H9 (cell line): ENCODE measurements at regions not wholly inside any gene's neighbourhood (a gene's known extent, or its start where the extent isn't known, plus 50 kb on each side); places are given as distances from the start of the nearest gene placed in this dataset.

ENCODE experiments used
- DNase-seq: peaks from one replicate; pipeline ENCODE4 v3.0.0-alpha.2; 2017
- H2AFZ ChIP-seq: one replicate; pipeline ENCODE4 v1.6.1; 2013; ENCODE audit warnings: mild to moderate bottlenecking, low read length, control low read depth, moderate library complexity
- H2AK5ac ChIP-seq: 2 replicates; pipeline ENCODE4 v1.6.1; 2013; ENCODE audit warnings: low read length, control low read depth, mixed read lengths; ENCODE audit not compliant: insufficient read length
- H2BK120ac ChIP-seq: one replicate; pipeline ENCODE4 v1.6.1; 2013; ENCODE audit warnings: low read depth, mild to moderate bottlenecking, low read length, control low read depth, inconsistent platforms; ENCODE audit not compliant: poor library complexity, severe bottlenecking
- H2BK12ac ChIP-seq: 2 replicates; pipeline ENCODE4 v1.6.1; 2013; ENCODE audit warnings: low read length, control low read depth, mixed read lengths, low read depth; ENCODE audit not compliant: insufficient read length
- H2BK15ac ChIP-seq: 2 replicates; pipeline ENCODE4 v1.6.1; 2013; ENCODE audit warnings: low read depth, low read length, control low read depth
- H2BK20ac ChIP-seq: one replicate; pipeline ENCODE4 v1.6.1; 2013; ENCODE audit warnings: low read depth, mild to moderate bottlenecking, low read length, control low read depth, inconsistent platforms; ENCODE audit not compliant: poor library complexity, severe bottlenecking
- H2BK5ac ChIP-seq: 2 replicates; pipeline ENCODE4 v1.6.1; 2013; ENCODE audit warnings: low read length, control low read depth, mixed read lengths; ENCODE audit not compliant: insufficient read length
- H3K14ac ChIP-seq: 2 replicates; pipeline ENCODE4 v1.6.1; 2013; ENCODE audit warnings: low read length, control low read depth; ENCODE audit not compliant: insufficient read depth
- H3K18ac ChIP-seq: 2 replicates; pipeline ENCODE4 v1.6.1; 2013; ENCODE audit warnings: low read depth, mild to moderate bottlenecking, mixed read lengths, low read length, control low read depth; ENCODE audit not compliant: insufficient read length
- H3K23ac ChIP-seq: 2 replicates; pipeline ENCODE4 v1.6.1; 2013; ENCODE audit warnings: low read length, control low read depth, mixed read lengths, low read depth; ENCODE audit not compliant: insufficient read length
- H3K23me2 ChIP-seq: 2 replicates; pipeline ENCODE4 v1.6.1; 2013; ENCODE audit warnings: low read depth, mild to moderate bottlenecking, mixed read lengths, low read length, control low read depth; ENCODE audit not compliant: insufficient read length, poor library complexity, severe bottlenecking
- H3K27ac ChIP-seq: 2 replicates; pipeline ENCODE4 v1.5.1; 2013; ENCODE audit warnings: low read length, control low read depth, mixed read lengths, low read depth; ENCODE audit not compliant: insufficient read length
- H3K27me3 ChIP-seq: 2 replicates; pipeline ENCODE4 v1.6.1; 2013; ENCODE audit warnings: low read length, control low read depth, inconsistent platforms; ENCODE audit not compliant: insufficient read depth
- H3K4ac ChIP-seq: 2 replicates; pipeline ENCODE4 v1.6.1; 2013; ENCODE audit warnings: low read depth, mild to moderate bottlenecking, control low read depth, inconsistent platforms, low read length, moderate library complexity
- H3K4me1 ChIP-seq: 2 replicates; pipeline ENCODE4 v1.6.1; 2013; ENCODE audit warnings: low read length, control low read depth, inconsistent platforms; ENCODE audit not compliant: insufficient read depth
- H3K4me2 ChIP-seq: 2 replicates; pipeline ENCODE4 v1.6.1; 2013; ENCODE audit warnings: low read length, control low read depth, mixed read lengths; ENCODE audit not compliant: insufficient read length, insufficient read depth
- H3K56ac ChIP-seq: 2 replicates; pipeline ENCODE4 v1.6.1; 2013; ENCODE audit warnings: low read depth, mild to moderate bottlenecking, mixed read lengths, low read length, control low read depth; ENCODE audit not compliant: insufficient read length
- H3K79me1 ChIP-seq: 2 replicates; pipeline ENCODE4 v1.6.1; 2013; ENCODE audit warnings: low read depth, mild to moderate bottlenecking, moderate library complexity, low read length, control low read depth, inconsistent platforms; ENCODE audit not compliant: insufficient read depth, poor library complexity, severe bottlenecking
- H3K79me2 ChIP-seq: 2 replicates; pipeline ENCODE4 v1.6.1; 2013; ENCODE audit warnings: low read length, control low read depth, inconsistent platforms; ENCODE audit not compliant: insufficient read depth
- H3K9ac ChIP-seq: 2 replicates; pipeline ENCODE4 v1.6.1; 2013; ENCODE audit warnings: low read length, control low read depth, mixed read lengths; ENCODE audit not compliant: insufficient read length; ENCODE audit errors: extremely low read depth
- H3K9me3 ChIP-seq: one replicate; pipeline ENCODE4 v1.6.1; 2013; ENCODE audit warnings: low read depth, low read length, inconsistent platforms; ENCODE audit not compliant: control insufficient read depth
- H3T11ph ChIP-seq: one replicate; pipeline ENCODE4 v1.6.1; 2013; ENCODE audit warnings: mild to moderate bottlenecking, low read length, control low read depth, inconsistent platforms
- H4K20me1 ChIP-seq: one replicate; pipeline ENCODE4 v1.6.1; 2013; ENCODE audit not compliant: control insufficient read depth, insufficient read length, insufficient read depth
- H4K5ac ChIP-seq: 2 replicates; pipeline ENCODE4 v1.6.1; 2013; ENCODE audit warnings: low read depth, mild to moderate bottlenecking, mixed read lengths, low read length, control low read depth; ENCODE audit not compliant: insufficient read length
- H4K8ac ChIP-seq: replicated peaks from 2 replicates; pipeline ENCODE4 v1.6.1; 2013; ENCODE audit warnings: low read length, control low read depth, mixed read lengths, low read depth; ENCODE audit not compliant: insufficient read length
- H4K91ac ChIP-seq: 2 replicates; pipeline ENCODE4 v1.6.1; 2013; ENCODE audit warnings: low read depth, mild to moderate bottlenecking, moderate library complexity, mixed read lengths, low read length, control low read depth; ENCODE audit not compliant: insufficient read length
- H3K27ac Mint-ChIP-seq, 3 experiments: 2 replicates in 2 of 3; 3 replicates in 1 of 3; pipeline ENCODE4 v1.8.0; 2020 to 2021; ENCODE audit warnings: mixed read lengths in 3 of 3, mild to moderate bottlenecking in 1 of 3, moderate library complexity in 1 of 3
- H3K27me3 Mint-ChIP-seq: 2 replicates; pipeline ENCODE4 v1.8.0; 2021; ENCODE audit warnings: low read depth, mild to moderate bottlenecking, moderate library complexity, mixed read lengths
- H3K36me3 Mint-ChIP-seq, 3 experiments: 2 replicates in 2 of 3; 3 replicates in 1 of 3; pipeline ENCODE4 v1.8.0; 2020 to 2021; ENCODE audit warnings: low read depth in 3 of 3, mixed read lengths in 3 of 3; ENCODE audit not compliant: insufficient read depth in 1 of 3
- H3K4me1 Mint-ChIP-seq, 2 experiments: 2 replicates each; pipeline ENCODE4 v1.8.0; 2020; ENCODE audit warnings: mixed read lengths in 2 of 2
- H3K4me3 Mint-ChIP-seq, 2 experiments: 2 replicates in 1 of 2; 3 replicates in 1 of 2; pipeline ENCODE4 v1.8.0; 2020 to 2021; ENCODE audit warnings: mild to moderate bottlenecking in 2 of 2, mixed read lengths in 2 of 2, moderate library complexity in 1 of 2
- H3K9me3 Mint-ChIP-seq, 2 experiments: 2 replicates in 1 of 2; 3 replicates in 1 of 2; pipeline ENCODE4 v1.8.0; 2020; ENCODE audit warnings: mild to moderate bottlenecking in 2 of 2, mixed read lengths in 2 of 2, moderate library complexity in 1 of 2
- CTCF ChIP-seq: fragments of 200-600 bp; sonication (generic); conservative IDR thresholded peaks from 3 replicates; pipeline ENCODE4 v1.8.0; 2021; ENCODE audit warnings: antibody characterized with exemption, mild to moderate bottlenecking
- WGBS: extraction: QIAGEN DNeasy Blood & Tissue Kit; methylation state at CpG from one replicate; pipeline ENCODE4 v1.1.7; 2013; ENCODE audit warnings: missing lambda C conversion rate, low lambda C conversion rate, mixed read lengths; ENCODE audit not compliant: insufficient read length; ENCODE audit errors: extremely low coverage; 5-methylcytosine and 5-hydroxymethylcytosine counted together

- Histone ChIP-seq H3K14ac (no peak overlapping the region), H3K27me3 (no peaks in the 10 kb centered on the region), H2AK5ac (no peak overlapping the region), H3K18ac (no peak overlapping the region), H4K20me1 (no peaks in the 10 kb centered on the region), H2BK120ac (no peak overlapping the region), H3K4me1 (no peaks in the 10 kb centered on the region), H4K5ac (no peak overlapping the region), H3K23me2 (no peaks in the 10 kb centered on the region), H3K4ac (no peak overlapping the region), H3K9me3 (no peaks in the 10 kb centered on the region), H3K23ac (no peak overlapping the region), H4K91ac (no peak overlapping the region), H2AFZ (no peak overlapping the region), H2BK5ac (no peak overlapping the region), H3K79me1 (no peaks in the 10 kb centered on the region), H3T11ph (no peak overlapping the region), H3K4me2 (no peak overlapping the region), H2BK20ac (no peak overlapping the region), H3K9ac (no peak overlapping the region), H3K56ac (no peak overlapping the region), H3K79me2 (no peaks in the 10 kb centered on the region), H2BK12ac (no peak overlapping the region), H3K27ac (no peak overlapping the region), H4K8ac (no peak overlapping the region), H2BK15ac (no peak overlapping the region)
- 100% methylated on average over 1 of the region's 2 CpGs for WGBS
- H3K36me3 Mint-ChIP-seq: no peaks in the 10 kb centered on the region
- no peak for DNase-seq
- no peaks in the 10 kb centered on the region; the same call in 1 of the 2 replicates for H3K27me3 Mint-ChIP-seq
- no peak overlapping the region for H3K27ac Mint-ChIP-seq
- H3K4me1 Mint-ChIP-seq: peaks cover 3% of the 10 kb centered on the region in 2 experiments; a peak in 2 of 4 replicates
- no peaks in the 10 kb centered on the region for H3K9me3 Mint-ChIP-seq
- no peak overlapping the region for H3K4me3 Mint-ChIP-seq
- no peak for TF ChIP-seq CTCF
These were observed 346.3 kb downstream of the LRATD1 start for GRCh38 chr2:14978845-14979244.
